B cell (primary cell): ENCODE measurements at regions not wholly inside any gene's neighbourhood (a gene's known extent, or its start where the extent isn't known, plus 50 kb on each side); places are given as distances from the start of the nearest gene placed in this dataset.

Experiments
- ATAC-seq: fragments of 200-7000 bp; cut with Tn5 transposase; one replicate; pipeline ENCODE4 v1.10.0; 2021; ENCODE audit warnings: low read depth, mild to moderate bottlenecking, moderate number of reproducible peaks, moderate library complexity
- CTCF ChIA-PET: fragments of 350-600 bp; sonication (Branson Sonifier 250); formaldehyde crosslinking; loops from one replicate; lab custom pipeline; 2021; ENCODE audit warnings: antibody characterized with exemption, inconsistent platforms; lab: Charles Lee
- POLR2A ChIA-PET: fragments of 350-600 bp; sonication (Branson Sonifier 250); formaldehyde crosslinking; loops from one replicate; lab custom pipeline; 2021; ENCODE audit warnings: antibody characterized with exemption; lab: Charles Lee
- DNase-seq: peaks from one replicate; pipeline ENCODE4 v3.0.0; 2013
- H2AFZ ChIP-seq: 2 replicates; pipeline ENCODE4 v1.6.1; 2012; ENCODE audit warnings: mild to moderate bottlenecking, low read depth, low read length; ENCODE audit not compliant: insufficient read depth, poor library complexity, severe bottlenecking
- H3K27ac ChIP-seq, 2 donors: 1 replicate in 1 of 2; 2 replicates in 1 of 2; pipeline ENCODE4 v1.5.1; 2012 to 2013; ENCODE audit warnings: low read length in 2 of 2, mild to moderate bottlenecking in 2 of 2, moderate library complexity in 1 of 2
- H3K27me3 ChIP-seq, 4 experiments: fragments of 200-600 bp in 1 of 4; sonication (generic) in 1 of 4; replicated peaks in 1 of 4; 1 replicate in 2 of 4; 2 replicates in 2 of 4; pipeline versions ENCODE4 v1.6.1 to v1.7.0; 2013 to 2016; ENCODE audit warnings: low read length in 3 of 4, mild to moderate bottlenecking in 2 of 4, mixed read lengths in 1 of 4, moderate library complexity in 1 of 4; ENCODE audit not compliant: insufficient read depth in 4 of 4, control insufficient read depth in 3 of 4; ENCODE audit errors: control extremely low read depth in 1 of 4
- H3K36me3 ChIP-seq, 2 experiments: replicated peaks in 1 of 2; 1 replicate in 1 of 2; 2 replicates in 1 of 2; pipeline versions ENCODE4 v1.6.1 to v1.7.1; 2013; ENCODE audit warnings: low read length in 1 of 2; ENCODE audit not compliant: insufficient read depth in 2 of 2, control insufficient read depth in 1 of 2; ENCODE audit errors: control extremely low read depth in 1 of 2, extremely low read depth in 1 of 2
- H3K4me1 ChIP-seq, 2 donors: fragments of 200-600 bp in 1 of 2; sonication (generic) in 1 of 2; 1 replicate in 1 of 2; 2 replicates in 1 of 2; pipeline versions ENCODE4 v1.5.1 to v1.6.1; 2013 to 2017; ENCODE audit warnings: low read length in 2 of 2; ENCODE audit not compliant: control insufficient read depth in 2 of 2, insufficient read depth in 2 of 2
- H3K4me2 ChIP-seq: replicated peaks from 2 replicates; pipeline ENCODE3; 2012; ENCODE audit warnings: mild to moderate bottlenecking, low read depth, low read length; ENCODE audit not compliant: poor library complexity, severe bottlenecking
- H3K4me3 ChIP-seq, 5 experiments: fragments of 200-600 bp in 1 of 5; sonication (generic) in 1 of 5; 1 replicate in 3 of 5; 2 replicates in 2 of 5; pipeline versions ENCODE4 v1.5.1 to v1.7.0; 2011 to 2016; ENCODE audit warnings: low read length in 4 of 5, mild to moderate bottlenecking in 4 of 5, low read depth in 2 of 5, control low read depth in 1 of 5, moderate library complexity in 1 of 5; ENCODE audit not compliant: insufficient read depth in 1 of 5; ENCODE audit errors: control extremely low read depth in 1 of 5, extremely low read depth in 1 of 5
- H3K79me2 ChIP-seq: fragments of 200-600 bp; sonication (generic); one replicate; pipeline ENCODE4 v1.6.0; 2016; ENCODE audit warnings: low read length; ENCODE audit not compliant: control insufficient read depth, insufficient read depth
- H3K9ac ChIP-seq: fragments of 200-600 bp; sonication (generic); 2 replicates; pipeline ENCODE4 v1.6.1; 2017; ENCODE audit warnings: mild to moderate bottlenecking, low read length, moderate library complexity
- H3K9me3 ChIP-seq, 3 donors: one replicate each; pipeline versions ENCODE4 v1.6.1 to v1.7.1; 2013; ENCODE audit warnings: low read length in 2 of 3; ENCODE audit not compliant: control insufficient read depth in 2 of 3, insufficient read depth in 1 of 3; ENCODE audit errors: control extremely low read depth in 1 of 3
- H4K20me1 ChIP-seq: 2 replicates; pipeline ENCODE4 v1.6.0; 2012; ENCODE audit warnings: mild to moderate bottlenecking, low read length; ENCODE audit not compliant: insufficient read depth, control insufficient read depth, poor library complexity, severe bottlenecking
- H3K27ac Mint-ChIP-seq: one replicate; pipeline ENCODE4 v1.8.0; 2021; ENCODE audit warnings: mixed read lengths
- H3K27me3 Mint-ChIP-seq: one replicate; pipeline ENCODE4 v1.8.0; 2021; ENCODE audit warnings: mixed read lengths
- H3K4me1 Mint-ChIP-seq: one replicate; pipeline ENCODE4 v1.8.0; 2021; ENCODE audit warnings: mixed read lengths
- H3K4me3 Mint-ChIP-seq: one replicate; pipeline ENCODE4 v1.8.0; 2021; ENCODE audit warnings: mixed read lengths
- H3K9me3 Mint-ChIP-seq: one replicate; pipeline ENCODE4 v1.8.0; 2022; ENCODE audit warnings: mixed read lengths; ENCODE audit not compliant: insufficient read depth
- EZH2 ChIP-seq: IDR thresholded peaks from 2 replicates; pipeline ENCODE4 v1.6.1; 2012; ENCODE audit warnings: borderline replicate concordance, low read depth, mild to moderate bottlenecking, moderate library complexity, low read length; ENCODE audit not compliant: insufficient read depth, poor library complexity, severe bottlenecking
- WGBS: methylation state at CpG from one replicate; pipeline ENCODE4 v1.1.5; 2013; ENCODE audit warnings: missing lambda C conversion rate; ENCODE audit not compliant: insufficient coverage; 5-methylcytosine and 5-hydroxymethylcytosine counted together
- intact Hi-C: fragments of 100-400 bp; cut with micrococcal nuclease; formaldehyde crosslinking; loops from one replicate; pipeline ENCODE4 v1.10.0; 2022
- TF ChIP-seq, protein P1 (sequence below): fragments of 200-600 bp; IDR thresholded peaks from one replicate; pipeline ENCODE4 v1.8.0; 2022; ENCODE audit warnings: antibody characterized with exemption, mild to moderate bottlenecking

DNA sequence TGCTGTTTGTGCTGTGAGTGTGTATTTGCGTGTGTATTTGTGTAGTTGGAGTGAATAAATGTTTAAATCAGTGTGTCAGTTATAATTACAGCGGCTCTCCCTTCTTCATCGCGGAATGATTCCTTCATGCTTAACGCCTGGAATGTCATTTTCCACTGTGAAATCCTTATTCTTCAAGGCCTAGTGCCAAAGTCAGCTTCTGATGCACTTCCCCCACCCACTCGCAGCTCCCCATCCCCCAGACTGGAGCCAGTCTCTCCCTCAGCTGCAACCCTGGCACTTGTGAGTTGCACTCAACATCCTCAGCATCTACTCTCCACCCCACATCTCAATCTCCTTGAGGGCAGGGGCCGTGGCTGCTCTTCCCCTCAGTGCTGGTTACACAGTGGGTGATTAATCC is 583.0 kb downstream of the BCOR start:
- Histone ChIP-seq H3K27me3 (no peaks in the 10 kb centered on the region), H3K27ac (no peak overlapping the region), H3K36me3 (no peaks in the 10 kb centered on the region), H3K9ac (no peak overlapping the region), H3K4me2 (no peak overlapping the region), H3K9me3 (no peaks in the 10 kb centered on the region), H3K4me1 (no peaks in the 10 kb centered on the region), H3K79me2 (no peaks in the 10 kb centered on the region), H2AFZ (no peak overlapping the region), H3K4me3 (no peak overlapping the region), H4K20me1 (no peaks in the 10 kb centered on the region)
- no peak overlapping the region for H3K27ac Mint-ChIP-seq
- H3K27me3 Mint-ChIP-seq, result peaks cover 4% of the 10 kb centered on the region
- ATAC-seq (no peak), DNase-seq (no peak)
- no peaks in the 10 kb centered on the region for H3K4me1 Mint-ChIP-seq
- POLR2A ChIA-PET, result no interaction called here
- H3K4me3 Mint-ChIP-seq, result no peak overlapping the region
- no peak for TF ChIP-seq EZH2
- TF ChIP-seq, protein P1, sequence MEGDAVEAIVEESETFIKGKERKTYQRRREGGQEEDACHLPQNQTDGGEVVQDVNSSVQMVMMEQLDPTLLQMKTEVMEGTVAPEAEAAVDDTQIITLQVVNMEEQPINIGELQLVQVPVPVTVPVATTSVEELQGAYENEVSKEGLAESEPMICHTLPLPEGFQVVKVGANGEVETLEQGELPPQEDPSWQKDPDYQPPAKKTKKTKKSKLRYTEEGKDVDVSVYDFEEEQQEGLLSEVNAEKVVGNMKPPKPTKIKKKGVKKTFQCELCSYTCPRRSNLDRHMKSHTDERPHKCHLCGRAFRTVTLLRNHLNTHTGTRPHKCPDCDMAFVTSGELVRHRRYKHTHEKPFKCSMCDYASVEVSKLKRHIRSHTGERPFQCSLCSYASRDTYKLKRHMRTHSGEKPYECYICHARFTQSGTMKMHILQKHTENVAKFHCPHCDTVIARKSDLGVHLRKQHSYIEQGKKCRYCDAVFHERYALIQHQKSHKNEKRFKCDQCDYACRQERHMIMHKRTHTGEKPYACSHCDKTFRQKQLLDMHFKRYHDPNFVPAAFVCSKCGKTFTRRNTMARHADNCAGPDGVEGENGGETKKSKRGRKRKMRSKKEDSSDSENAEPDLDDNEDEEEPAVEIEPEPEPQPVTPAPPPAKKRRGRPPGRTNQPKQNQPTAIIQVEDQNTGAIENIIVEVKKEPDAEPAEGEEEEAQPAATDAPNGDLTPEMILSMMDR, result no peak
- whole genome bisulfite sequencing, result 88% methylated on average over 3 of the region's 7 CpGs
- intact Hi-C loops, result no loop called here
- H3K9me3 Mint-ChIP-seq, result no peaks in the 10 kb centered on the region
- CTCF ChIA-PET, result no interaction called here

DNA sequence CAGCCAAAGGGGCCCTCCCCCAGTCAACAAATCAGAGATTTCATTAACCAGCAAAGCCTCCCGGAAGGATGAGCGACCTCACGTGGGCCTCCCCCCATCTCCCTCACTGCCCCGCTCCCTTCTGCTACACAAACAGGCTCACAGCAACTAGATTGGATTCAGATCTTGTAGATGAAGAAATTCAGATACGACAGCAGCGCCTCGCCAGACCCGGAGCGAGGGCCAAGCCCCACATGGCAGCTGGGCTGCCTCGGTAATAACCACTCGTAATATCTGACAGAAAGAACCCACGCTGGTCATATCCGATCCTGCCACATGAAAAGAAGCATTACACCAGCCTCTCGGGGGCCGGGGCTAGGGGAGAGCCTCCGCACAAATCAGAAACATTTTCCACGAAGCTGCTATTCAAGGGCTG is 581.3 kb downstream of the BCOR start:
- Histone ChIP-seq H3K4me3 (no peak overlapping the region), H3K4me1 (no peaks in the 10 kb centered on the region), H3K36me3 (no peaks in the 10 kb centered on the region), H3K9me3 (no peaks in the 10 kb centered on the region), H3K79me2 (no peaks in the 10 kb centered on the region), H3K4me2 (no peak overlapping the region), H3K9ac (no peak overlapping the region), H4K20me1 (no peaks in the 10 kb centered on the region), H3K27ac (no peak overlapping the region), H2AFZ (no peak overlapping the region), H3K27me3 (no peaks in the 10 kb centered on the region)
- CTCF ChIA-PET, result no interaction called here
- ATAC-seq (no peak), DNase-seq (no peak)
- no peak for TF ChIP-seq EZH2
- TF ChIP-seq, protein P1, result no peak
- H3K9me3 Mint-ChIP-seq, result no peaks in the 10 kb centered on the region
- peaks cover 7% of the 10 kb centered on the region for H3K27me3 Mint-ChIP-seq
- WGBS, result 95% methylated on average over 14 of the region's 17 CpGs
- no peak overlapping the region for H3K4me3 Mint-ChIP-seq
- H3K4me1 Mint-ChIP-seq, result no peaks in the 10 kb centered on the region
- no peak overlapping the region for H3K27ac Mint-ChIP-seq
- intact Hi-C loops, result no loop called here
- POLR2A ChIA-PET, result no interaction called here
